ENCODE measurements at regions not wholly inside any gene's neighbourhood (a gene's known extent, or its start where the extent isn't known, plus 50 kb on each side); places are given as distances from the start of the nearest gene placed in this dataset.
"Not testable (repeated sequence)": the region's sequence is repeated elsewhere in the genome, so short reads cannot be mapped to it uniquely, and the experiment has no call there.

GRCh38 chr3:18236726-18237125 is 188.4 kb downstream of the SATB1 start:
- no peak for DNase-seq

GRCh38 chr3:18234717-18235335 is 190.3 kb downstream of the SATB1 start:
- DNase-seq, result no peak

- no peak for DNase-seq
These were observed 191.0 kb downstream of the SATB1 start for GRCh38 chr3:18233987-18234716.

- no peak for DNase-seq
These were observed 192.8 kb downstream of the SATB1 start for GRCh38 chr3:18232317-18232716.

GRCh38 chr3:18228060-18228459 is 197.1 kb downstream of the SATB1 start:
- DNase-seq, result no peak

GRCh38 chr3:18225709-18226108 is 199.4 kb downstream of the SATB1 start:
- DNase-seq, result no peak

GRCh38 chr3:18224426-18224825 is 200.7 kb downstream of the SATB1 start:
- no peak for DNase-seq

GRCh38 chr3:18223974-18224373 is 201.2 kb downstream of the SATB1 start:
- DNase-seq, result no peak

GRCh38 chr3:18223571-18223970 is 201.6 kb downstream of the SATB1 start:
- no peak for DNase-seq

- no peak for DNase-seq
These were observed 202.5 kb downstream of the SATB1 start for GRCh38 chr3:18222686-18223085.

GRCh38 chr3:18217507-18218174 is 207.5 kb downstream of the SATB1 start:
- no peak for DNase-seq

- DNase-seq, result no peak
These were observed 208.1 kb downstream of the SATB1 start for GRCh38 chr3:18216996-18217395.

GRCh38 chr3:18215639-18216038 is 209.5 kb downstream of the SATB1 start:
- DNase-seq, result no peak

- DNase-seq, result no peak
These were observed 214.0 kb downstream of the SATB1 start for GRCh38 chr3:18211116-18211515.

GRCh38 chr3:18208856-18209255 is 216.3 kb downstream of the SATB1 start:
- no peak for DNase-seq

- no peak for DNase-seq
These were observed 217.0 kb downstream of the SATB1 start for GRCh38 chr3:18208091-18208490.

- no peak for DNase-seq
These were observed 217.9 kb downstream of the SATB1 start for GRCh38 chr3:18207226-18207625.

- not testable (repeated sequence) for DNase-seq
These were observed 219.4 kb downstream of the SATB1 start for GRCh38 chr3:18205701-18206100.

- DNase-seq, result no peak
These were observed 223.8 kb downstream of the SATB1 start for GRCh38 chr3:18201315-18201714.

- DNase-seq, result no peak
These were observed 225.4 kb downstream of the SATB1 start for GRCh38 chr3:18199757-18200156.

- DNase-seq, result no peak
These were observed 229.3 kb downstream of the SATB1 start for GRCh38 chr3:18195836-18196235.

GRCh38 chr3:18194431-18194830 is 230.7 kb downstream of the SATB1 start:
- no peak for DNase-seq

- DNase-seq, result no peak
These were observed 234.5 kb downstream of the SATB1 start for GRCh38 chr3:18190646-18191045.
